HCT116 (cell line): ENCODE measurements at regions not wholly inside any gene's neighbourhood (a gene's known extent, or its start where the extent isn't known, plus 50 kb on each side); places are given as distances from the start of the nearest gene placed in this dataset.

ENCODE experiments used
- ATF3 ChIP-seq: IDR thresholded peaks from 2 replicates; pipeline ENCODE4 v1.6.1; 2012
- CTCF ChIP-seq, 3 experiments: fragments of 200-600 bp in 1 of 3; sonication (generic) in 1 of 3; IDR thresholded peaks in 2 of 3; conservative IDR thresholded peaks in 1 of 3; 2 replicates each; pipeline ENCODE4 v1.5.1; 2012 to 2017; ENCODE audit warnings: low read depth in 2 of 3, low read length in 2 of 3, antibody characterized with exemption in 1 of 3, borderline replicate concordance in 1 of 3, control low read depth in 1 of 3, mild to moderate bottlenecking in 1 of 3, mixed read lengths in 1 of 3, mixed run types in 1 of 3, moderate library complexity in 1 of 3; ENCODE audit not compliant: insufficient read depth in 1 of 3
- POLR2A ChIP-seq: IDR thresholded peaks from 2 replicates; pipeline ENCODE4 v1.7.0; 2011; ENCODE audit warnings: borderline replicate concordance; ENCODE audit not compliant: insufficient read depth, insufficient read length; ENCODE audit errors: extremely low read depth
- POLR2AphosphoS5 ChIP-seq: IDR thresholded peaks from 2 replicates; pipeline ENCODE4 v1.6.1; 2011; ENCODE audit warnings: mild to moderate bottlenecking, low read depth, low read length, moderate library complexity
- SIN3A ChIP-seq: IDR thresholded peaks from 2 replicates; pipeline ENCODE4 v1.6.1; 2012; ENCODE audit warnings: low read depth
- SP1 ChIP-seq: IDR thresholded peaks from 2 replicates; pipeline ENCODE4 v1.6.1; 2012; ENCODE audit warnings: low read depth
- TCF7L2 ChIP-seq: IDR thresholded peaks from 2 replicates; pipeline ENCODE4 v1.7.0; 2011; ENCODE audit warnings: borderline replicate concordance, inconsistent platforms; ENCODE audit not compliant: insufficient read depth, insufficient read length; ENCODE audit errors: extremely low read depth
- YY1 ChIP-seq: IDR thresholded peaks from 2 replicates; pipeline ENCODE4 v1.6.1; 2011; ENCODE audit warnings: low read length, low read depth, moderate library complexity, mild to moderate bottlenecking; ENCODE audit not compliant: insufficient replicate concordance; ENCODE audit errors: extremely low read depth
- TF ChIP-seq, protein P1 (sequence below): IDR thresholded peaks from 2 replicates; pipeline ENCODE4 v1.6.1; 2011; ENCODE audit warnings: mild to moderate bottlenecking, low read length, moderate library complexity; ENCODE audit not compliant: insufficient replicate concordance; ENCODE audit errors: extremely low read depth

GRCh38 chr5:165282491-165282890, 1777.1 kb downstream of the MAT2B start:
- no peak for TF ChIP-seq SIN3A
- no peak for TF ChIP-seq POLR2A
- no peak for TF ChIP-seq POLR2AphosphoS5
- TF ChIP-seq, protein P1, sequence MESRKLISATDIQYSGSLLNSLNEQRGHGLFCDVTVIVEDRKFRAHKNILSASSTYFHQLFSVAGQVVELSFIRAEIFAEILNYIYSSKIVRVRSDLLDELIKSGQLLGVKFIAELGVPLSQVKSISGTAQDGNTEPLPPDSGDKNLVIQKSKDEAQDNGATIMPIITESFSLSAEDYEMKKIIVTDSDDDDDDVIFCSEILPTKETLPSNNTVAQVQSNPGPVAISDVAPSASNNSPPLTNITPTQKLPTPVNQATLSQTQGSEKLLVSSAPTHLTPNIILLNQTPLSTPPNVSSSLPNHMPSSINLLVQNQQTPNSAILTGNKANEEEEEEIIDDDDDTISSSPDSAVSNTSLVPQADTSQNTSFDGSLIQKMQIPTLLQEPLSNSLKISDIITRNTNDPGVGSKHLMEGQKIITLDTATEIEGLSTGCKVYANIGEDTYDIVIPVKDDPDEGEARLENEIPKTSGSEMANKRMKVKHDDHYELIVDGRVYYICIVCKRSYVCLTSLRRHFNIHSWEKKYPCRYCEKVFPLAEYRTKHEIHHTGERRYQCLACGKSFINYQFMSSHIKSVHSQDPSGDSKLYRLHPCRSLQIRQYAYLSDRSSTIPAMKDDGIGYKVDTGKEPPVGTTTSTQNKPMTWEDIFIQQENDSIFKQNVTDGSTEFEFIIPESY = no peak
- no peak for TF ChIP-seq SP1
- TF ChIP-seq YY1 = no peak
- no peak for TF ChIP-seq CTCF (IDR thresholded peaks at IDR 0.05 in 2 of 3, conservative IDR thresholded peaks at IDR 0.05 in 1 of 3; ENCODE audit: borderline replicate concordance in 1 of 3, insufficient read depth in 1 of 3, low read depth in 2 of 3, low read length in 2 of 3)
- no peak for TF ChIP-seq ATF3
- no peak for TF ChIP-seq TCF7L2
